Esophagus muscularis mucosa (tissue), 4 donors: ENCODE measurements at regions not wholly inside any gene's neighbourhood (a gene's known extent, or its start where the extent isn't known, plus 50 kb on each side); places are given as distances from the start of the nearest gene placed in this dataset.

Source experiments
- EP300 ChIP-seq: sonication (generic); formaldehyde crosslinking; IDR thresholded peaks from one replicate; pipeline ENCODE4 v1.6.1; 2017; ENCODE audit warnings: antibody characterized with exemption
- POLR2A ChIP-seq: fragments of 450-650 bp; IDR thresholded peaks from one replicate; pipeline ENCODE4 v1.6.1; 2017; ENCODE audit warnings: antibody characterized with exemption, moderate library complexity, mild to moderate bottlenecking, low read depth
- POLR2AphosphoS5 ChIP-seq, 2 donors: sonication (generic); formaldehyde crosslinking; IDR thresholded peaks; one replicate each; pipeline ENCODE4 v1.6.1; 2017; ENCODE audit warnings: antibody characterized with exemption in 2 of 2
- TF ChIP-seq, protein P1 (sequence below), 3 experiments: fragments of 200-600 bp in 2 of 3; fragments of 450-650 bp in 1 of 3; sonication (generic) in 2 of 3; IDR thresholded peaks; one replicate each; pipeline ENCODE4 v1.5.1; 2017 to 2019; ENCODE audit warnings: antibody characterized with exemption in 3 of 3, mild to moderate bottlenecking in 2 of 3, moderate library complexity in 1 of 3

DNA sequence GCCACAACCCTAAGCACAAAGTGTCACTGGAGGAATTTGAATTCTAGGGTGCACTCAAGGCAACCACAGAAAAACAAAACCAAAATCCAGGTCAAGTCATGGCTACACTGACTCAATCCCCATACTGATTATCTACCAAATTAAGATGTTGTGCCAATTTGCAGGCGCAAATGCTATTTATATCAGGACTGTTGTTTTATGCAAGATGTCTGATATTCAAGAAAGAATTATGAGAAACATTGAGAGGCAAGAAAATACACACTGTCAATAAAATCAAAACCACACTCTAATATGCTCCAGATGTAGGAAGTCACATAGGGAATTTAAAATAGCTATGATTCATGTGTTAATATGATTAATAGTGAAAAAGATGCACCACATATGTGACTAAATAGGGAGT, 141.3 kb upstream of the MINDY3 start:
- TF ChIP-seq POLR2AphosphoS5 (IDR thresholded peaks at IDR 0.05) (no peak), POLR2A (no peak), EP300 (no peak)
- TF ChIP-seq, protein P1, sequence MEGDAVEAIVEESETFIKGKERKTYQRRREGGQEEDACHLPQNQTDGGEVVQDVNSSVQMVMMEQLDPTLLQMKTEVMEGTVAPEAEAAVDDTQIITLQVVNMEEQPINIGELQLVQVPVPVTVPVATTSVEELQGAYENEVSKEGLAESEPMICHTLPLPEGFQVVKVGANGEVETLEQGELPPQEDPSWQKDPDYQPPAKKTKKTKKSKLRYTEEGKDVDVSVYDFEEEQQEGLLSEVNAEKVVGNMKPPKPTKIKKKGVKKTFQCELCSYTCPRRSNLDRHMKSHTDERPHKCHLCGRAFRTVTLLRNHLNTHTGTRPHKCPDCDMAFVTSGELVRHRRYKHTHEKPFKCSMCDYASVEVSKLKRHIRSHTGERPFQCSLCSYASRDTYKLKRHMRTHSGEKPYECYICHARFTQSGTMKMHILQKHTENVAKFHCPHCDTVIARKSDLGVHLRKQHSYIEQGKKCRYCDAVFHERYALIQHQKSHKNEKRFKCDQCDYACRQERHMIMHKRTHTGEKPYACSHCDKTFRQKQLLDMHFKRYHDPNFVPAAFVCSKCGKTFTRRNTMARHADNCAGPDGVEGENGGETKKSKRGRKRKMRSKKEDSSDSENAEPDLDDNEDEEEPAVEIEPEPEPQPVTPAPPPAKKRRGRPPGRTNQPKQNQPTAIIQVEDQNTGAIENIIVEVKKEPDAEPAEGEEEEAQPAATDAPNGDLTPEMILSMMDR (IDR thresholded peaks at IDR 0.05), result no peak
